A549 (cell line): ENCODE measurements at regions not wholly inside any gene's neighbourhood (a gene's known extent, or its start where the extent isn't known, plus 50 kb on each side); places are given as distances from the start of the nearest gene placed in this dataset.

Source experiments
- ATAC-seq, 2 experiments: fragments of 200-7000 bp in 1 of 2; fragments of >200 bp in 1 of 2; cut with Nextera tagmentation in 1 of 2; cut with Tn5 transposase in 1 of 2; 3 replicates each; pipeline versions ENCODE4 v1.8.0 to v1.9.1; 2018 to 2020; ENCODE audit warnings: mild to moderate bottlenecking in 1 of 2, moderate library complexity in 1 of 2
- CTCF ChIA-PET: fragments of 300-600 bp; sonication (Branson Sonifier 250); formaldehyde crosslinking; extraction: SDS; loops from one replicate; lab custom pipeline; 2021; ENCODE audit warnings: antibody characterized with exemption, inconsistent platforms; lab: Yijun Ruan, JAX
- POLR2A ChIA-PET: fragments of 350-600 bp; formaldehyde crosslinking; extraction: SDS; loops from one replicate; lab custom pipeline; 2021; ENCODE audit warnings: antibody characterized with exemption, inconsistent platforms; lab: Yijun Ruan, JAX
- DNase-seq, 2 experiments: peaks; one replicate each; pipeline versions ENCODE4 v3.0.0 to v3.0.0-alpha.2; 2011 to 2016; ENCODE audit warnings: low read depth in 1 of 2, low spot score in 1 of 2
- FAIRE-seq: peaks from 2 replicates; lab custom pipeline; 2011; peaks lifted over from hg19 to GRCh38; lab: Jason Lieb, UNC
- H3K27ac ChIP-seq, 2 experiments: fragments of >200 bp; sonication (Bioruptor Twin); formaldehyde crosslinking; 3 replicates each; pipeline ENCODE4 v1.5.1; 2016 to 2017
- H3K4me1 ChIP-seq: fragments of >200 bp; sonication (Bioruptor Twin); formaldehyde crosslinking; 3 replicates; pipeline ENCODE4 v1.6.1; 2016
- H3K4me2 ChIP-seq: fragments of >200 bp; sonication (Bioruptor Twin); formaldehyde crosslinking; 3 replicates; pipeline ENCODE4 v1.6.1; 2016
- H3K4me3 ChIP-seq: fragments of >200 bp; sonication (Bioruptor Twin); formaldehyde crosslinking; 3 replicates; pipeline ENCODE4 v1.5.1; 2016
- H3K9me3 ChIP-seq: fragments of >200 bp; sonication (Bioruptor Twin); formaldehyde crosslinking; 3 replicates; pipeline ENCODE4 v1.6.1; 2016
- ATOH8 ChIP-seq: fragments of 250-450 bp; sonication (Bioruptor Pico); IDR thresholded peaks from 2 replicates; pipeline ENCODE4 v1.5.0; 2020; ENCODE audit warnings: low read depth, mild to moderate bottlenecking, moderate library complexity
- BHLHE40 ChIP-seq: IDR thresholded peaks from 2 replicates; pipeline ENCODE4 v1.6.1; 2012; ENCODE audit warnings: low read depth, low read length, inconsistent platforms
- CBX2 ChIP-seq: fragments of 200-600 bp; sonication (generic); IDR thresholded peaks from 2 replicates; pipeline ENCODE4 v1.6.1; 2016; ENCODE audit warnings: low read depth, mild to moderate bottlenecking, borderline replicate concordance
- CBX8 ChIP-seq: fragments of 200-600 bp; sonication (generic); IDR thresholded peaks from 2 replicates; pipeline ENCODE4 v1.6.1; 2016
- CHD4 ChIP-seq: fragments of 200-600 bp; sonication (generic); IDR thresholded peaks from 2 replicates; pipeline ENCODE4 v1.6.1; 2016; ENCODE audit warnings: antibody characterized with exemption, mild to moderate bottlenecking, borderline replicate concordance
- CTCF ChIP-seq: fragments of >200 bp; sonication (Bioruptor Twin); formaldehyde crosslinking; IDR thresholded peaks from 3 replicates; pipeline ENCODE4 v1.5.1; 2016
- E2F6 ChIP-seq: IDR thresholded peaks from 2 replicates; pipeline ENCODE4 v1.6.1; 2012; ENCODE audit warnings: low read depth, borderline replicate concordance
- EHF ChIP-seq: fragments of 250-450 bp; sonication (Bioruptor Pico); IDR thresholded peaks from 2 replicates; pipeline ENCODE4 v1.5.0; 2020; ENCODE audit warnings: mild to moderate bottlenecking
- ELK1 ChIP-seq: fragments of 150-350 bp; IDR thresholded peaks from 2 replicates; pipeline ENCODE4 v1.6.1; 2014; ENCODE audit warnings: low read depth, mild to moderate bottlenecking, low read length
- FOSB ChIP-seq: fragments of 250-450 bp; sonication (Bioruptor Pico); IDR thresholded peaks from 2 replicates; pipeline ENCODE4 v1.5.0; 2020; ENCODE audit warnings: mild to moderate bottlenecking, moderate library complexity
- FOXS1 ChIP-seq: fragments of 250-450 bp; sonication (Bioruptor Pico); IDR thresholded peaks from 2 replicates; pipeline ENCODE4 v1.5.0; 2020; ENCODE audit warnings: mild to moderate bottlenecking, moderate library complexity
- HDAC2 ChIP-seq: fragments of 200-600 bp; sonication (generic); IDR thresholded peaks from 2 replicates; pipeline ENCODE4 v1.6.1; 2016
- HEYL ChIP-seq: fragments of 250-450 bp; sonication (Bioruptor Pico); IDR thresholded peaks from 2 replicates; pipeline ENCODE4 v1.8.0; 2021; ENCODE audit warnings: mild to moderate bottlenecking, moderate library complexity
- HMGXB4 ChIP-seq: fragments of 250-450 bp; sonication (Bioruptor Pico); IDR thresholded peaks from 2 replicates; pipeline ENCODE4 v1.5.0; 2021; ENCODE audit warnings: mild to moderate bottlenecking, moderate library complexity, borderline replicate concordance
- HOXB13 ChIP-seq: fragments of 250-450 bp; sonication (Bioruptor Pico); IDR thresholded peaks from 2 replicates; pipeline ENCODE4 v1.5.0; 2020; ENCODE audit warnings: low read depth, mild to moderate bottlenecking, moderate library complexity
- JUN ChIP-seq, 2 experiments: fragments of >200 bp; sonication (Bioruptor Twin); formaldehyde crosslinking; IDR thresholded peaks; 2 replicates in 1 of 2; 3 replicates in 1 of 2; pipeline ENCODE4 v1.6.1; 2016 to 2017
- MAFK ChIP-seq: fragments of 450-650 bp; IDR thresholded peaks from 2 replicates; pipeline ENCODE4 v1.6.1; 2014; ENCODE audit not compliant: partially characterized antibody
- NFE2L2 ChIP-seq: fragments of 150-350 bp; conservative IDR thresholded peaks from 2 replicates; pipeline ENCODE4 v1.6.1; 2014; ENCODE audit warnings: low read length
- NPAS2 ChIP-seq: fragments of 250-450 bp; sonication (Bioruptor Pico); IDR thresholded peaks from 2 replicates; pipeline ENCODE4 v1.8.0; 2022; ENCODE audit warnings: mild to moderate bottlenecking, moderate library complexity, borderline replicate concordance
- NR3C1 ChIP-seq: fragments of >200 bp; sonication (Bioruptor Twin); formaldehyde crosslinking; IDR thresholded peaks from 3 replicates; pipeline ENCODE4 v1.6.1; 2017
- PHF8 ChIP-seq: fragments of 200-600 bp; sonication (generic); IDR thresholded peaks from 2 replicates; pipeline ENCODE4 v1.6.1; 2016; ENCODE audit warnings: low read depth, mild to moderate bottlenecking, antibody characterized with exemption, moderate library complexity, borderline replicate concordance
- POLR2A ChIP-seq: IDR thresholded peaks from 2 replicates; pipeline ENCODE4 v1.6.1; 2012; ENCODE audit warnings: mild to moderate bottlenecking, low read length
- RAD21 ChIP-seq, 2 experiments: fragments of >200 bp in 1 of 2; sonication (Bioruptor Twin) in 1 of 2; formaldehyde crosslinking in 1 of 2; IDR thresholded peaks in 1 of 2; conservative IDR thresholded peaks in 1 of 2; 2 replicates in 1 of 2; 3 replicates in 1 of 2; pipeline ENCODE4 v1.6.1; 2012 to 2018; ENCODE audit warnings: inconsistent platforms in 1 of 2
- RCOR1 ChIP-seq: fragments of 150-350 bp; IDR thresholded peaks from 2 replicates; pipeline ENCODE4 v1.6.1; 2014; ENCODE audit warnings: antibody characterized with exemption, low read length, low read depth
- RFX5 ChIP-seq: fragments of 450-650 bp; IDR thresholded peaks from 2 replicates; pipeline ENCODE4 v1.7.1; 2014; ENCODE audit warnings: antibody characterized with exemption, mild to moderate bottlenecking, moderate library complexity
- TFCP2L1 ChIP-seq: fragments of 250-450 bp; sonication (Bioruptor Pico); IDR thresholded peaks from 2 replicates; pipeline ENCODE4 v1.5.0; 2021; ENCODE audit warnings: mild to moderate bottlenecking
- USF2 ChIP-seq: fragments of 450-650 bp; IDR thresholded peaks from 2 replicates; pipeline ENCODE4 v1.6.1; 2014; ENCODE audit warnings: antibody characterized with exemption
- ZC3H11A ChIP-seq: fragments of 450-650 bp; IDR thresholded peaks from 2 replicates; pipeline ENCODE4 v1.6.1; 2014; ENCODE audit warnings: antibody characterized with exemption, mild to moderate bottlenecking
- ZNF302 ChIP-seq: fragments of 250-450 bp; sonication (Bioruptor Pico); IDR thresholded peaks from 2 replicates; pipeline ENCODE4 v1.9.0; 2021; ENCODE audit warnings: inconsistent platforms, mild to moderate bottlenecking, moderate library complexity
- WGBS: methylation state at CpG from one replicate; pipeline ENCODE4 v1.1.6; 2017; ENCODE audit errors: missing lambda C conversion rate; 5-methylcytosine and 5-hydroxymethylcytosine counted together

- Histone ChIP-seq H3K9me3 (no peaks in the 10 kb centered on the region), H3K4me3 (no peak overlapping the region), H3K27ac (no peak overlapping the region), H3K4me1 (no peaks in the 10 kb centered on the region), H3K4me2 (no peak overlapping the region)
- TF ChIP-seq MAFK: no peak
- TF ChIP-seq ZNF302 (CRISPR knock-in tag): no peak
- no peak for TF ChIP-seq BHLHE40
- TF ChIP-seq NR3C1: no peak
- TF ChIP-seq ATOH8 (CRISPR knock-in tag): no peak
- TF ChIP-seq HOXB13: no peak
- TF ChIP-seq FOXS1 (CRISPR knock-in tag): no peak
- TF ChIP-seq TFCP2L1 (CRISPR knock-in tag): no peak
- no peak for TF ChIP-seq CTCF
- no peak for TF ChIP-seq RFX5
- no peak for TF ChIP-seq FOSB (CRISPR knock-in tag)
- TF ChIP-seq EHF (CRISPR knock-in tag): no peak
- no peak for TF ChIP-seq POLR2A
- no peak for TF ChIP-seq RAD21 (conservative IDR thresholded peaks at IDR 0.05 in 1 of 2, IDR thresholded peaks at IDR 0.05 in 1 of 2)
- no peak for TF ChIP-seq ELK1
- no peak for TF ChIP-seq NFE2L2
- no peak for TF ChIP-seq CBX8
- TF ChIP-seq PHF8: no peak
- FAIRE-seq (no peak), DNase-seq (no peak), ATAC-seq (no peak)
- ChIA-PET POLR2A (no interaction called here), CTCF (interaction anchor here (0.6 kb wide), 1 partner anchor 210 kb away, joined by 3 read pairs; no protein-coding TSS in a partner anchor)
- 26% methylated on average over 11 of the region's 11 CpGs for WGBS
Observed at GRCh38 chr12:118727196-118727978, 254.0 kb upstream of the SRRM4 start.

- POLR2A ChIA-PET: no interaction called here
- no peak for DNase-seq
- H3K9me3 ChIP-seq: no peaks in the 10 kb centered on the region
- FAIRE-seq: no peak
- CTCF ChIA-PET: interaction anchor here (0.6 kb wide), 1 partner anchor 210 kb away, joined by 3 read pairs; no protein-coding TSS in a partner anchor
- H3K27ac ChIP-seq: no peak overlapping the region
- TF ChIP-seq PHF8 (no peak), RCOR1 (no peak), CTCF (no peak), JUN (IDR thresholded peaks at IDR 0.05) (no peak), NPAS2 (CRISPR knock-in tag) (no peak), BHLHE40 (no peak), HMGXB4 (no peak), CHD4 (no peak), NFE2L2 (no peak), CBX2 (no peak), ZC3H11A (no peak), USF2 (no peak), HDAC2 (no peak), HEYL (no peak), E2F6 (no peak)
- no peak overlapping the region for H3K4me3 ChIP-seq
- no peaks in the 10 kb centered on the region for H3K4me1 ChIP-seq
- 6% methylated on average over 3 of the region's 3 CpGs for WGBS
- no peak overlapping the region for H3K4me2 ChIP-seq
- no peak for ATAC-seq
Observed at GRCh38 chr12:118727979-118728366, 253.4 kb upstream of the SRRM4 start.
